ENCODE measurements at regions not wholly inside any gene's neighbourhood (a gene's known extent, or its start where the extent isn't known, plus 50 kb on each side); places are given as distances from the start of the nearest gene placed in this dataset.

DNA sequence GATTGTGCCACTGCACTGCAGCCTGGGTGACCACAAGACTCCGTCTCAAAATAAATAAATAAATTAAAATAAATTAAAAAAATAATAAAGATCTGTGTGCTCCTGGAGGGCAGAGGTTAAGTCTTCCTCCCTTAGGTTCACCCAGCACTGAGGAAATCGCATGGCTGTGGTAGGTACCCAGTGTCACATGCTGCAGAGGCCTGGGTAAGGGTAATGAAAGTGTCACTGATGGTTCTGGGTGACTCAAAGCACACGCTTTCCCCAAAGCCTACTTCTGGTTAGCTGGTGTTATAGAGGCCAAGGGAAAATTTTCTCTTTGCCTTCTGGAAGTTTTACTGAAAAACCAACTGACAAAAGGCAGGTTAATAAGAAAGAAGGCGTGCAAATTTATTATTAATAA lies 88.8 kb upstream of the ITGB1 start:
- intact Hi-C loops (cut with DNase I; ENCODE audit: low total_unique reads) (no loop called here), in situ Hi-C loops (cut with MboI; ENCODE audit: low pct_ligation_motif_present in 1 of 4, low pct_unique_long_range_greater_than_20kb in 1 of 4, low sequenced_read_pairs in 3 of 4) (no loop called here)
- 82 to 88% methylated on average over 4 of the region's 4 CpGs for WGBS, 2 donors (ENCODE audit: low coverage in 1 of 2)
- Histone ChIP-seq H3K4me1 (no peaks in the 10 kb centered on the region), H3K36me3 (no peaks in the 10 kb centered on the region), H3K27me3 (no peaks in the 10 kb centered on the region), H3K9me3 (no peaks in the 10 kb centered on the region), H3K4me3 (no peak overlapping the region), H3K27ac (no peak overlapping the region)
- TF ChIP-seq POLR2A (IDR thresholded peaks at IDR 0.05) (no peak), EP300 (IDR thresholded peaks at IDR 0.05; ENCODE audit: low read depth) (no peak), POLR2AphosphoS5 (IDR thresholded peaks at IDR 0.05) (no peak)
- TF ChIP-seq, protein P1, sequence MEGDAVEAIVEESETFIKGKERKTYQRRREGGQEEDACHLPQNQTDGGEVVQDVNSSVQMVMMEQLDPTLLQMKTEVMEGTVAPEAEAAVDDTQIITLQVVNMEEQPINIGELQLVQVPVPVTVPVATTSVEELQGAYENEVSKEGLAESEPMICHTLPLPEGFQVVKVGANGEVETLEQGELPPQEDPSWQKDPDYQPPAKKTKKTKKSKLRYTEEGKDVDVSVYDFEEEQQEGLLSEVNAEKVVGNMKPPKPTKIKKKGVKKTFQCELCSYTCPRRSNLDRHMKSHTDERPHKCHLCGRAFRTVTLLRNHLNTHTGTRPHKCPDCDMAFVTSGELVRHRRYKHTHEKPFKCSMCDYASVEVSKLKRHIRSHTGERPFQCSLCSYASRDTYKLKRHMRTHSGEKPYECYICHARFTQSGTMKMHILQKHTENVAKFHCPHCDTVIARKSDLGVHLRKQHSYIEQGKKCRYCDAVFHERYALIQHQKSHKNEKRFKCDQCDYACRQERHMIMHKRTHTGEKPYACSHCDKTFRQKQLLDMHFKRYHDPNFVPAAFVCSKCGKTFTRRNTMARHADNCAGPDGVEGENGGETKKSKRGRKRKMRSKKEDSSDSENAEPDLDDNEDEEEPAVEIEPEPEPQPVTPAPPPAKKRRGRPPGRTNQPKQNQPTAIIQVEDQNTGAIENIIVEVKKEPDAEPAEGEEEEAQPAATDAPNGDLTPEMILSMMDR (IDR thresholded peaks at IDR 0.05): no peak
- no peak for DNase-seq

DNA sequence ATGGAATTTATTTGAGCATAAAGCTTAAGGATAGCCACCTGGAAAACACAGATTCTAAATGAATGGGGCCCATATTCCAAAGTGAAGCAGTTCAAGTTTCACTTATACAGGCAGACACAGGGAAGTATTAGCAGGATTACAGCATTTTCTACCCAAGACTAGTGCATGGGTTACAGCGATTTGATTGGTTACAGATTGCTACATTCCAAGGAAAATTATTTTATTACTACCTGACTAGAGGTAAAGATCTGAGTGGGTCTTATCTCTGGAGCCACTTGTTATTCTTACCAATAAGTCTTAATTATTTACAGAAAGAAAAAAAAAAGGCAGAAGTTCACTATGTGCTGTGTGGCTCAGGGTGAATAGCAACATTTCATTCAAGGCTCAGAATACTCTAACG lies 87.4 kb upstream of the ITGB1 start:
- no peaks in the 10 kb centered on the region for H3K4me1 ChIP-seq
- no peak overlapping the region for H3K4me3 ChIP-seq
- 48 to 62% methylated on average over 2 of the region's 2 CpGs for WGBS, 2 donors (ENCODE audit: low coverage in 1 of 2)
- no peak for DNase-seq
- no peaks in the 10 kb centered on the region for H3K9me3 ChIP-seq
- intact Hi-C loops (cut with DNase I; ENCODE audit: low total_unique reads) (no loop called here), in situ Hi-C loops (cut with MboI; ENCODE audit: low pct_ligation_motif_present in 1 of 4, low pct_unique_long_range_greater_than_20kb in 1 of 4, low sequenced_read_pairs in 3 of 4) (no loop called here)
- TF ChIP-seq POLR2A (IDR thresholded peaks at IDR 0.05): no peak
- TF ChIP-seq, protein P1 (IDR thresholded peaks at IDR 0.05): no peak
- TF ChIP-seq POLR2AphosphoS5 (IDR thresholded peaks at IDR 0.05): no peak
- TF ChIP-seq EP300 (IDR thresholded peaks at IDR 0.05; ENCODE audit: low read depth): no peak
- H3K27ac ChIP-seq: no peak overlapping the region
- H3K36me3 ChIP-seq: no peaks in the 10 kb centered on the region
- no peaks in the 10 kb centered on the region for H3K27me3 ChIP-seq

DNA sequence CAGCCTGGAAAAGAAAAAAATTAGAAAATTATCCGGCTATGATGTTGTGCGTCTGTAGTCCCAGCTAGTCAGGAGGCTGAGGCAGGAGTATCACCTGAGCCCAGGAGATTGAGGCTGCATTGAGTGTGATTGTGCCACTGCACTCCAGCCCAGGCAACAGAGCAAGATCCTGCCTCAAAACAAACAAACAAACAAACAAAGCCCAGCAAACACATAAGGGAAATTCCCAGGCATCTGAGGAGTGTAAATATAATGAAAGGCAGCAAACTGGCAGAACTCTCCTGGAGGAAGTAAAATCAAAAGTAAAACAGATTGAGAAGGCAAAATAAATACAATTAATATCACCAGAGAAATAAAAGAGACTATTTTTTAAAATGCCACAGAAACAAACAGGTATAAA lies 84.5 kb upstream of the ITGB1 start:
- WGBS, 2 donors (ENCODE audit: low coverage in 1 of 2): 92 to 100% methylated on average over 1 to 2 of the region's 2 CpGs
- Histone ChIP-seq H3K4me3 (no peak overlapping the region), H3K4me1 (no peaks in the 10 kb centered on the region), H3K27ac (no peak overlapping the region), H3K27me3 (no peaks in the 10 kb centered on the region), H3K36me3 (no peaks in the 10 kb centered on the region), H3K9me3 (no peaks in the 10 kb centered on the region)
- in situ Hi-C loops (cut with MboI; ENCODE audit: low pct_ligation_motif_present in 1 of 4, low pct_unique_long_range_greater_than_20kb in 1 of 4, low sequenced_read_pairs in 3 of 4): no loop called here
- TF ChIP-seq POLR2AphosphoS5 (IDR thresholded peaks at IDR 0.05) (no peak), EP300 (IDR thresholded peaks at IDR 0.05; ENCODE audit: low read depth) (no peak), POLR2A (IDR thresholded peaks at IDR 0.05) (no peak)
- TF ChIP-seq, protein P1 (IDR thresholded peaks at IDR 0.05): no peak
- no peak for DNase-seq
- intact Hi-C loops (cut with DNase I; ENCODE audit: low total_unique reads): no loop called here

DNA sequence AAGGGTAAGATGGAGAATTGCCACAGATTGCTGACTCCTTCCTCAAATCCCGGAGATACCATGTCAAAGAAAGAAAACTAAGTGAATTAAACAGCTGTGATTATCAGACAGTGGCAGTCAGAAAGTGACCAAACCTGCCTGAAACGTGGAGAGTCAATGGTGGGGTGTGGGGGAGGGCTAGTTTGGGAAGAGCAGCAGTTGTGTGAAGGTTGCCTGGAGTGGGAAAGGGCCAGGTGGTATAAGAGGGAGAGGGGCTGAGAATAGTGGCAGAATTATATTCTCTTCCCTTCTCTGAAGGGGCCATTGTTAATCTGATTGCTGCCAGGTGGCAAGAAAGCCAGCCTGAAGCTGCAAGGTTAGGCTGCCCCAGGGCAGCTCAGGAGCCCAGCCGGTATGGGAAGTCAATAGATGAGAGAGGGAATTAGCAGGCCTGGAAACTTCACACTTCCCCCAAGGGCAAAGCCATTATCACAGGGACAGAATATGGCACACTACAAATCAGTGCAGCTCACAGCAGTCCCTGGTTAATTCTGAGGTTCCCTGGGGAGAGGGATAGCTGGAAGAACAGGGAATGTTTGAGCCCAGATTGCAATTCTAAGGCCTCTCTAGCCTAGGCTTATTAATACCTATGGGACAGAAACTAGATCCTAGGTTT lies 83.9 kb upstream of the ITGB1 start:
- Histone ChIP-seq H3K27ac (no peak overlapping the region), H3K9me3 (no peaks in the 10 kb centered on the region), H3K36me3 (no peaks in the 10 kb centered on the region), H3K4me1 (no peaks in the 10 kb centered on the region), H3K4me3 (no peak overlapping the region), H3K27me3 (no peaks in the 10 kb centered on the region)
- intact Hi-C loops (cut with DNase I; ENCODE audit: low total_unique reads): no loop called here
- no peak for TF ChIP-seq EP300 (IDR thresholded peaks at IDR 0.05; ENCODE audit: low read depth)
- TF ChIP-seq POLR2A (IDR thresholded peaks at IDR 0.05): no peak
- TF ChIP-seq, protein P1 (IDR thresholded peaks at IDR 0.05): no peak
- no peak for TF ChIP-seq POLR2AphosphoS5 (IDR thresholded peaks at IDR 0.05)
- WGBS, 2 donors (ENCODE audit: low coverage in 1 of 2): 0 to 51% methylated on average over 1 to 3 of the region's 3 CpGs
- no peak for DNase-seq
- in situ Hi-C loops (cut with MboI; ENCODE audit: low pct_ligation_motif_present in 1 of 4, low pct_unique_long_range_greater_than_20kb in 1 of 4, low sequenced_read_pairs in 3 of 4): no loop called here
